Mammary epithelial cell (primary cell): ENCODE measurements at regions not wholly inside any gene's neighbourhood (a gene's known extent, or its start where the extent isn't known, plus 50 kb on each side); places are given as distances from the start of the nearest gene placed in this dataset.

Experiments used
- CTCF ChIP-seq, 2 donors: IDR thresholded peaks in 1 of 2; conservative IDR thresholded peaks in 1 of 2; 2 replicates each; pipeline ENCODE4 v1.5.1; 2011 to 2012; ENCODE audit warnings: inconsistent platforms in 2 of 2, low read length in 2 of 2, mild to moderate bottlenecking in 2 of 2, control low read depth in 1 of 2, low read depth in 1 of 2; ENCODE audit not compliant: insufficient read depth in 1 of 2; ENCODE audit errors: extremely low read depth in 1 of 2
- EZH2 ChIP-seq: IDR thresholded peaks from 2 replicates; pipeline ENCODE4 v1.6.1; 2012; ENCODE audit warnings: low read length, inconsistent platforms, borderline replicate concordance

- no peak for TF ChIP-seq CTCF (conservative IDR thresholded peaks at IDR 0.05 in 1 of 2, IDR thresholded peaks at IDR 0.05 in 1 of 2; ENCODE audit: extremely low read depth in 1 of 2, insufficient read depth in 1 of 2, low read depth in 1 of 2, low read length in 2 of 2)
- TF ChIP-seq EZH2, result no peak
Observed at GRCh38 chrX:69033936-69034335, 131.3 kb downstream of the PJA1 start.
